SKM-1 treated with dmso at 0.1 percent for 144 hours (cell line): ENCODE measurements at regions not wholly inside any gene's neighbourhood (a gene's known extent, or its start where the extent isn't known, plus 50 kb on each side); places are given as distances from the start of the nearest gene placed in this dataset.
"Not testable (repeated sequence)": the region's sequence is repeated elsewhere in the genome, so short reads cannot be mapped to it uniquely, and the experiment has no call there.

Source experiments
- DNase-seq: peaks from one replicate; lab custom pipeline; 2025; ENCODE audit not compliant: unreplicated experiment; lab: John Stamatoyannopoulos, UW

DNA sequence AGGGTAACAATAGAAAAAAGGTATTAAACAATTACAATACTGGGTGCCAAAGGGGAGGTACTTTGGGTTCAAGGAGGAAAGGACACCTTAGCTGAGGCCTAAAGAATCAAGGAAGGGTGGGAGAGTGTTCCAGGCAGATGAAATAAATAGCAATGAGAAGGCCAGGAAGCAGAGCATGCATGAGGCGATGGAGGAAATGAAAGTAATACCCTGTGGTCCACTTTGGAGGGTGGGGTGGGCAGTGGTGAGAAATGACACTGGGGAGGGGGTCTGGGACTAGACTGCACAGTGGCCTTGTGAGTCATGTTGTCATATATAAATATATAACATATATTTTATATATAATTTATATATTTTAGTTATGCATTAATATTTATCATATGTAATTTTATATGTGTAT lies 55.9 kb downstream of the BHLHE40 start:
- DNase-seq = no peak

DNA sequence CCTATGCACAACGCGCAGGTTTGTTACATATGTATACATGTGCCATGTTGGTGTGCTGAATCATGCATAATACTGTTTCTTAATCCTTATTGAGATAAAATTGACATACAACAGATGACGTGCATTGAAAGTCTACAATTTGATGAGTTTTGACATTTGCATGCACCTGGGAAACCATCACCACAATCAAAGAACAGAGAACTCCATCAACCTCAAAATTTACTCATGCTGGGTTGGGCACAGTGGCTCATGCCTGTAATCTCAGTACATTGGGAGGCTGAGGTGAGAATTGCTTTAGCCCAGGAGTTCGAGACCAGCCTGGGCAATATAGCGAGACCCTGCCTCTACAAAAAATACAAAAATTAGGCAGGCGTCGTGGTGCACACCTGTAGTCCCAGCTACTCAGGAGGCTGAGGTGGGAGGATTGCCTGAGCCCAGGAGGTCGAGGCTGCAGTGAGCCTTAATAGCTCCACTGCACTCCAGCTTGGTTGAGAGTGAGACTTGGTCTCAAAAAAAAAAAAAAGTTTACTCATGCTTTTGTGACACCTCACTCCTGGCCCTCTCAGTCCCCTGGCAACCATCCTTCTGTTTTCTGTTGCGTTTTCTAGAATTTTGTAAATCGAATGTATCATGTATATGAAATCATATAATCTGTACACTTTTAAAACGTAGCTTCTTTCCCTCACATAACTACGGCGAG lies 56.6 kb downstream of the BHLHE40 start:
- DNase-seq = no peak

GRCh38 chr3:5036392-5036766 lies 57.1 kb downstream of the BHLHE40 start:
- DNase-seq = no peak

DNA sequence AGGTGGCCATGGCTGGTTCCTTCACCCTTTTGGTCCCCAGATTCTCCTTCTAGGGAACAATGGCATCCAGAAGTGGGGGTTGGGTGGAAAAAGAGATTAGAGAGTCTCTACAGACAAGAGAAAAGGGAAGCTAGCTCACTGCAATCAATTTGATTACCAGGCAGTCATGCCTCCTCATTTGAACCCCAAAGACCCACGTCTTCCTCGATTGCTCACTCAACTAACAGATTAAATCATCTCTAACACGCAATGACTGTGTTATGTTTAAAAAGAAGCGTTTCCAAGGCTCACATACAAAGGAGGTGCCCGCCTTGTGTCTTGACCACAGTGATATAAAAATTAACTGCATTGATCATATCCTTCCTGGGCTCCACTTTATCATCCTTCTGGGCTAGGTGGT lies 57.6 kb downstream of the BHLHE40 start:
- DNase-seq = peak; percentile 67

DNA sequence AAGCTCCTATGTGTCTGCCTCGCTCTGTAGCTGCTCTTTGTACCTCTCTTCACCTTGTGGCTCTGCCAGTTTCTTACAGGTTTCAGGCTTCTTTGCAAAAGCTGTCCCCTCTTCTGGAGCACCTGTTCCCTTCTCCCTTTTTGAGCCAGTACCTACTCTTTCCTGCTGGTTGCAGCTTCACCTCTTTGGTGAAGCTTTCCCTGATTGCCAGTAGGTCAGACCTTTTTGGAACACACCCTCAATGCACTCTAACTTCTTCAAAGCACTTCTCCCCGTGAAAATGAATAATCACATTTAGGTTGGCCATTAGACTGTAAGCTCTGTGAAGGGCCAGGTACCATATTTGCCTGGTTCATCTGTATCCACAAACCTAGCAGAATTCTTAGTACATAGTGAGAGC lies 60.3 kb downstream of the BHLHE40 start:
- DNase-seq = no peak

DNA sequence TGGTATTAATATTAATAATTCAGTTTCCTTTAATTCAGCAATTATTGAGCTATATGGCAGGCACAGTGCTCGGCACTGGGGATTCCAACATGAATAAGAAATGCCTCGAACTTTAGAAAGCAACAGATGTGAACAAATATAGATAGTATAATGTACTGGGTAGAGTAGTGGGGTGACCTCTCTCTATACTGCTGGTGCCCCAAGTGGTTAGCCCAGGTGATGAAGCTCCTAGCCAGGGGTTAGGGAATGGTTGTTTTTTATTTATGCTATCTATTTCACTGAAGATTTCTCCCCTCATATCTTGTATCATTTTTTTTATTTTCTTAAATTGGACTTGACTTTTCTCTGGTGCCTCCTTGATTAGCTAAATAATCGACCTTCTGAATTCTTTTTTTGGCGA lies 62.1 kb downstream of the BHLHE40 start:
- DNase-seq = no peak

DNA sequence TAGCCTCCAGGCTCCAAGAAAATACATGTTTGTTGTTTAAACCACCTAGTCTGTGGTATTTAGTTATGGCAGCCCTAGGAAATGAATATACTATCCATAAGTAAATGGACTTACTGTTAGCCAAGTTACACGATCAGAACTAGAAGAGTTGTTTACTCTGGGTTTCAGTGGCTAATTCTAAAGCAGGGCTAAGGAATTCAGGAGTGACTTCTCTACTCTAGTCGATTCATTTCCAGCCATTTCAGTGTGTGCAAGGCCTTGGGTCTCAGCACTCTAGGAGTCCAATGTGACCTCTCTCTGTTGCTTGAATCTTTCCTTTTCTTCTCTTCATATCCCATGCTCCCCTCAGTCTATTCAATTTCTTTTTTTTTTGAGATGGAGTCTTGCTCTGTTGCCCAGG lies 66.7 kb downstream of the BHLHE40 start:
- no peak for DNase-seq

GRCh38 chr3:5047764-5048419 lies 68.7 kb downstream of the BHLHE40 start:
- DNase-seq = no peak

GRCh38 chr3:5051772-5052171 lies 70.3 kb upstream of the ARL8B start:
- no peak for DNase-seq

- DNase-seq = no peak
These were observed 69.8 kb upstream of the ARL8B start for GRCh38 chr3:5052247-5052646.

- peak; percentile 28 for DNase-seq
These were observed 68.9 kb upstream of the ARL8B start for GRCh38 chr3:5053021-5053831.

GRCh38 chr3:5054098-5054497 lies 68.0 kb upstream of the ARL8B start:
- peak; percentile 55 for DNase-seq

- DNase-seq = not testable (repeated sequence)
These were observed 67.5 kb upstream of the ARL8B start for GRCh38 chr3:5054579-5054978.

GRCh38 chr3:5055357-5056110 lies 66.6 kb upstream of the ARL8B start:
- peak; percentile 90 for DNase-seq

DNA sequence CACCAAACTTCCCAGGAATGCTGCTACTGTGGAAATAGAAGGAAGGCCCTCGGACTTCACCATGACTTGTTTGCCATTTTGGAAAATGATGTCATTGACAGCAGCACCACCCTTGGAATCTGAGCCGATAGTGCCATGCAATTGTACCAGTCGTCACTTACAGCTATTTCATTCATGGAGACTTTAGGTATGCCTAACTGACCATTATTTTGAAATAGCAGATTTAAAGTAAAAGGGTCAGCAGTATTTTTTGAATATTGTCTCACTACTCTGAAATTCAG lies 66.0 kb upstream of the ARL8B start:
- DNase-seq = no peak

- peak; percentile 26 for DNase-seq
These were observed 64.8 kb upstream of the ARL8B start for GRCh38 chr3:5057272-5057671.

DNA sequence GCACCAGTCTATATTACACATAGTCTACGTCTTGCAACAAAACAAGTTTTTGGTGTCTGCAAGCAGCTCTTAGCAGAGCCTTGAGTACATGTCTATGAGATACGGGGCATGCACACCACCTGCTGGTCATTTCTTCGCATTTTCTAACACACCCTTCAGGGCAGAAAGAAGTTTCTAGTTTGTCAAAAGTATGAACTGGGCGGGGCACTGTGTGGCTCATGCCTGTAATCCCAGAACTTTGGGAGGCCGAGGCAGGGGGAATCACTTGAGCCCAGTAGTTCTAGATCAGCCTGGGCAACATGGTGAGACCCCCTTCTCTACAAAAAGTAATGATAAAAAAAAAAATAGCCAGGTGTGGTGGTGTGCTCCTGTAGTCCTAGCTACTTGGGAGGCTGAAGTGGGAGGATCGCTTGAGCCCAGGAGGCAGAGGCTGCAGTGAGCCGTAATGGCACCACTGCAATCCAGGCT lies 64.2 kb upstream of the ARL8B start:
- peak; percentile 78 for DNase-seq

GRCh38 chr3:5058471-5058951 lies 63.6 kb upstream of the ARL8B start:
- no peak for DNase-seq

DNA sequence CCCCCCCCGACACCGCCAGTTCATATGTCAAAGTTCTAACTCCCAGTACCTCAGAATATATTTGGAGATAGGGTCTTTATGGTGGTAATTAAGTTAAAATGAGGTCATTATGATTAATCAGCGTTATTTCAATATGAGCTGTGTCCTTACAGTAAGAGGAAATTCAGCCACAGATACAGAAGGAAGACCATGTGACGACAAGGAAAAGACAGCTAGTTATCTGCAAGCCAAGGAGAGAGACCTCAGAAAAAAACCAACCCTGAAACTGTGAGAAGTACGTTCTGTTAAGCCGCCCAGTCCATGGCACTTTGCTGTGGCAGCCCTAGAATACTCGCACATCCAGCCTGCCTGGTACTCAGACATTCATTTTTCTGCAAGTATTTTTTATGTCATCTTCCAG lies 62.3 kb upstream of the ARL8B start:
- no peak for DNase-seq

DNA sequence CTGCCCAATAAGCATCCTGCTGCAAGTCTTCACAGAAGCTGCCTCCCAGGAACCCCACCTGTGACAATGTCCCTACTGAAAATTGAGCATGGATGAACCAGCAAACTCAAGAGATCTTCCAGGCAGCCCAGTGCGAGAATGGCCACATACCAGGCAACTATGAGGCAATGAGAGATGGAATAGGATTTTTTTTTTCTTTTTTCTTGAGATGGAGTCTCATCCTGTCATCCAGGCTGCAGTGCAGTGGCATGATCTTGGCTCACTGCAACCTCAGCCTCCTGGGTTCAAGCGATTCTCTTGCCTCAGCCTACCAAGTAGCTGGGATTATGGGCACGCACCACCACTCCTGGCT lies 60.9 kb upstream of the ARL8B start:
- DNase-seq = no peak

DNA sequence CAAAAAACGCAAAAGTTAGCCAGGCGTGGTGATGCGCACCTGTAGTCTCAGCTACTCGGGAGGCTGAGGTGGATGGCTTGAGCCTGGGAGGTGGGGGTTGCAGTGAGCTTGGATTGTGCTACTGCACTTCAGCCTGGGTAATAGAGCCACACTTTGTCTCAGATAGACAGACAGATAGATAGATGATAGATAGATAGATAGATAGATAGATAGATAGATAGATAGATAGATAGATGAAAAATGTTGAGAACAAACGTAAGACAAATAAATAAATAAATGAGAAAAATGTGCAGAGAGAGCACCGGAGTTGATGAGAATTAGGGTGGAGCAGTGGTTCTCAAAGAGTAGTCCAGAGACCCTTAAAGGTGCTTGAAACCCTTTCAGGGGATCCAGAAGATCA lies 58.4 kb upstream of the ARL8B start:
- no peak for DNase-seq
